Mucosa of rectum (tissue), 2 donors: ENCODE measurements at regions not wholly inside any gene's neighbourhood (a gene's known extent, or its start where the extent isn't known, plus 50 kb on each side); places are given as distances from the start of the nearest gene placed in this dataset.

Experiments used
- H3K27ac ChIP-seq, 2 donors: one replicate each; pipeline ENCODE4 v1.7.0; 2013; ENCODE audit warnings: inconsistent platforms in 2 of 2, low read depth in 2 of 2, low read length in 2 of 2
- H3K27me3 ChIP-seq, 2 donors: one replicate each; pipeline ENCODE4 v1.7.0; 2013; ENCODE audit warnings: low read length in 2 of 2; ENCODE audit not compliant: control insufficient read depth in 2 of 2, insufficient read depth in 2 of 2
- H3K36me3 ChIP-seq, 2 donors: one replicate each; pipeline ENCODE4 v1.7.0; 2013; ENCODE audit warnings: low read length in 2 of 2; ENCODE audit not compliant: control insufficient read depth in 2 of 2, insufficient read depth in 2 of 2
- H3K4me1 ChIP-seq, 2 donors: one replicate each; pipeline ENCODE4 v1.7.0; 2013; ENCODE audit warnings: low read length in 2 of 2, mild to moderate bottlenecking in 1 of 2; ENCODE audit not compliant: control insufficient read depth in 2 of 2, insufficient read depth in 2 of 2
- H3K4me3 ChIP-seq, 2 donors: one replicate each; pipeline ENCODE4 v1.7.0; 2013; ENCODE audit warnings: low read length in 2 of 2
- H3K9ac ChIP-seq, 2 donors: one replicate each; pipeline ENCODE4 v1.7.0; 2013; ENCODE audit warnings: low read length in 2 of 2, low read depth in 1 of 2, mild to moderate bottlenecking in 1 of 2
- H3K9me3 ChIP-seq, 2 donors: one replicate each; pipeline ENCODE4 v1.7.0; 2013; ENCODE audit warnings: low read length in 2 of 2; ENCODE audit not compliant: control insufficient read depth in 2 of 2
- donor health status: healthy.
- donor health status: Normal muscosa, but diverticular disease.

DNA sequence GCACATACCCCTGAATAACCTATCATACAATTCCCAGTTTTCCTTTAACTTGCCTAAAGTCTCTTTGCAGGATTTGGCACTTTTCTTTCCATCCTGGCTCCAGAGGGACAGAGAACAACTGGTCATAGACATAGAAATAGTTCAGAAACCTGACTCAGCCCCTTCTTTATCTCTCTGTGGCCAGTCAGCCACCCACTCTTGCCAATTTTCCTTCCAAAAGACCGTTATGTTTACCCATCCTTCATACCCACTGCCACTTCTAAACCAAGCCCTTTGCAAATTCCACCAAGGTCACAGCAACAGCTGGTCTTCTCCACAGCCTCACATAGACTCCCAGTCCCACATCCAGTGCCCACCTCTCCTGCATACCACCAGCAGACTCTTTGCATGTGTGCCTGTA is 127.2 kb upstream of the FGGY start:
- H3K4me1 ChIP-seq, result no peaks in the 10 kb centered on the region
- no peaks in the 10 kb centered on the region for H3K9me3 ChIP-seq
- no peak overlapping the region for H3K27ac ChIP-seq

DNA sequence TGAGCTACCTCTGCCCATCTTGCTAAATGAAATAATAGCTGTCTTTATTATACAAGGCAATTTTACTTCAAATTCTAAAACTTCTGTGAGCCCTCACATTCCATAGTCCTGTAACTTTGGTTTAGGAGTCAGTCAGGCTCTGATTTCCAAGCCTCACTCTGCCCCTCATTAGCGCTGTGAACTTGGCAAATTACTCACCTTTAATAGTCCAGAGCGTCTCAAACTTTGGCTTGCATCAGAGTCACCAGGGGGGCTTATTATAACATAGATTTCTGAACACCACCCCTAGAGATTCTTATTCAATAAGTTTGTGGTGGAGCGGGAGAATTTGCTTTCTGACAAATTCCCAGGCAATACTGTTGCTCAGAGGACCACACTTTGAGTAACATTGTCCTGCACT is 126.2 kb upstream of the FGGY start:
- Histone ChIP-seq H3K4me1 (no peaks in the 10 kb centered on the region), H3K4me3 (no peak overlapping the region), H3K9ac (no peak overlapping the region), H3K9me3 (no peaks in the 10 kb centered on the region), H3K27me3 (no peaks in the 10 kb centered on the region), H3K27ac (no peak overlapping the region), H3K36me3 (no peaks in the 10 kb centered on the region)

More for the DNA sequence above, 127.2 kb upstream of the FGGY start:
- H3K9ac ChIP-seq, result no peak overlapping the region
- no peak overlapping the region for H3K4me3 ChIP-seq
- no peaks in the 10 kb centered on the region for H3K36me3 ChIP-seq
- no peaks in the 10 kb centered on the region for H3K27me3 ChIP-seq

DNA sequence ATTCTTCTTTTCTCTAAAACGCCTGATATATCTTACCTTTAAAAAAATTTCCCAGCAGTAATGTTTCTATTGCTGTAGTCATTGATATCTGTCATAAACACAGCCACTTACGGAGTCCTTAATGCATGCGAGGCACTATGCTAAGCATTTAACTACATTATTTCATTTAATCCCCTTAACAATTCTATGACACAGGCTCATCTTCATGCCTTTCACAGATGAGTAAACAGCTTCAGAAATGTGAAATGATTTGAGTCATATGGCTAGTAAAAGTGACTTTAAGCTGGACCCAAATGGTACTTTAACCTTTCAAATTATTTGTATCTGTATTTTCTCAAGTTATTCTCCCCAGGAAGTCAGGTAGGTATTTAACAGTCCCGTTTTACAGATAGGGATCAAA is 125.1 kb upstream of the FGGY start:
- H3K4me3 ChIP-seq, result no peak overlapping the region
- H3K9me3 ChIP-seq, result no peaks in the 10 kb centered on the region
- H3K9ac ChIP-seq, result no peak overlapping the region
- no peaks in the 10 kb centered on the region for H3K36me3 ChIP-seq
- H3K4me1 ChIP-seq, result no peaks in the 10 kb centered on the region
- no peaks in the 10 kb centered on the region for H3K27me3 ChIP-seq
- no peak overlapping the region for H3K27ac ChIP-seq

DNA sequence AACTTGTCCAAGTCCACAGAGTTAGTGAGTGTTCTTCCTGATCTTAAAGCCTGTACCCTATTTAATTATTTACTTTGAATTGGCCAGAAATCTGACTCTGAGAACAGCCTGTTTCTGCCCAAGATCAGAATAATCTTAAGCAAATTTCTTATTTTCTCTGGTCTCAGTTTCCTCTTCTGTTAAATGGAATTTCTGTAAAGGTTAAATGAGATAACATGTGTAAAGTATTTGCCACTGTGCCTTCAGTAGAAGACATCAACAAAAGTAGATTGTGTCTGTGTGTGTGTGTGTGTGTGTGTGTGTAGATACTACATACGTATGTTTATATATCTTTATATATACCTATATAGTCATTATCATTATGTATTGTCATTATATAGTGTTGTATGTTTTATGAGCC is 124.2 kb upstream of the FGGY start:
- Histone ChIP-seq H3K4me3 (no peak overlapping the region), H3K4me1 (no peaks in the 10 kb centered on the region), H3K9me3 (no peaks in the 10 kb centered on the region), H3K27ac (no peak overlapping the region), H3K9ac (no peak overlapping the region), H3K36me3 (no peaks in the 10 kb centered on the region), H3K27me3 (no peaks in the 10 kb centered on the region)

DNA sequence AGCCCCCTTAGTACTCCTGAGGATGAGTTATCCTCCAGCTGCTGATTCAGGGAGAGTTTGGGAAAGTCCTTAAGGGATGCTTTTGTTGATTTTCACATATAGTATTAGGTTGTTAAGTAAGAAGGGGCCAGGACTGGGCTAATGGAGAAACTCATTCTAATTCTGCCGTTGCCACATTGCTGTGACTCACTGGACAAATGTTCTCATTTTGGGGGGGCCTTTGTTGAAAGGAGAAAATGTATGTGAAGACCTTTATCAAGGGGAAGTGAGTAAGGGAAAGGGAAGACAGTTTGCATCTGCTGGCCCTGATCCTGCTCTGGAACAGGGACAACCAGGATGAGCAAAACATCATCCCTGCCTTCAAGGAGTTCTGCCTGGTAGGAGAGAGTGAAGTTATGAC is 123.2 kb upstream of the FGGY start:
- H3K4me1 ChIP-seq, result no peaks in the 10 kb centered on the region
- no peak overlapping the region for H3K27ac ChIP-seq
- no peak overlapping the region for H3K9ac ChIP-seq
- no peaks in the 10 kb centered on the region for H3K27me3 ChIP-seq
- H3K36me3 ChIP-seq, result no peaks in the 10 kb centered on the region
- no peaks in the 10 kb centered on the region for H3K9me3 ChIP-seq
- no peak overlapping the region for H3K4me3 ChIP-seq

DNA sequence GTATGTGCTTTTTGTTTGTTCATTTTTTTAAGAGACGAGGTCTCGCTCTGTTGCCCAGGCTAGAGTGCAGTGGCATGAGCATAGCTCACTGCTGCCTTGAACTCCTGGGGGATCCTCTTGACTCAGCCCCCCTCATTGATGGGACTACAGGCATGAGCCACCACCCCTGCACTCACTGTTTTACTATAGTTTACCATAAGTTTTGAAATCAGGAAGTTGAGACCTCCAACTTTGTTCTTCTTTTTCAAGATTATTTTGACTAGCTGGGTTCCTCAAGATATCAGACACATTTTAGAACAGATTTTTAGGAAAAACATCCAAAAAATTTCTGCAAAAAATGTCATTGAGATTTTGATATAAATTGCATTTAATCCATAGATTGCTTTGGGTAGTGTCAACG is 120.4 kb upstream of the FGGY start:
- no peak overlapping the region for H3K27ac ChIP-seq
- H3K4me1 ChIP-seq, result peaks cover 0 to 2% of the 10 kb centered on the region in 2 donors
- no peaks in the 10 kb centered on the region for H3K9me3 ChIP-seq
- H3K27me3 ChIP-seq, result no peaks in the 10 kb centered on the region
- no peak overlapping the region for H3K9ac ChIP-seq
- H3K4me3 ChIP-seq, result no peak overlapping the region
- H3K36me3 ChIP-seq, result no peaks in the 10 kb centered on the region

DNA sequence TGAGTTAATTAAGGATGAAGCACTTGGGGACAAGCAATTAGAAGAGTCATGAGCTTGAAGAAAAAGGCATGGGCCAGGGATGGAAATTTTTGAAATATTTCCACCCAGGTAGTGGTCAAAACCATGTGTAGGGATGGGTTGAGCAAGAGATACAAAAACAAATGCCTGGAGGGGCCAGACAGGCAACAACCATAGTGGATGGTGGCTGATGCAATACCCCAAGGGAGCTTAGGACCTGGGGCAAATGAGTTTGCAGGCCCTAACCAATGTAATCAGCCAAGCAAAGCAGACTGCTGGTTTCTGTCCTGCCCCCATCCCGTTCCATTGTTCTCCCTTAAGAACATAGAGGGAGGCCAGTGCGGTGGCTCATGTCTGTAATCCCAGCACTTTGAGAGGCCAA is 119.1 kb upstream of the FGGY start:
- H3K9me3 ChIP-seq, result no peaks in the 10 kb centered on the region
- H3K9ac ChIP-seq, result no peak overlapping the region
- no peaks in the 10 kb centered on the region for H3K36me3 ChIP-seq
- H3K27me3 ChIP-seq, result no peaks in the 10 kb centered on the region
- no peak overlapping the region for H3K4me3 ChIP-seq
- H3K27ac ChIP-seq, result no peak overlapping the region
- H3K4me1 ChIP-seq, result peaks cover 0 to 2% of the 10 kb centered on the region in 2 donors

DNA sequence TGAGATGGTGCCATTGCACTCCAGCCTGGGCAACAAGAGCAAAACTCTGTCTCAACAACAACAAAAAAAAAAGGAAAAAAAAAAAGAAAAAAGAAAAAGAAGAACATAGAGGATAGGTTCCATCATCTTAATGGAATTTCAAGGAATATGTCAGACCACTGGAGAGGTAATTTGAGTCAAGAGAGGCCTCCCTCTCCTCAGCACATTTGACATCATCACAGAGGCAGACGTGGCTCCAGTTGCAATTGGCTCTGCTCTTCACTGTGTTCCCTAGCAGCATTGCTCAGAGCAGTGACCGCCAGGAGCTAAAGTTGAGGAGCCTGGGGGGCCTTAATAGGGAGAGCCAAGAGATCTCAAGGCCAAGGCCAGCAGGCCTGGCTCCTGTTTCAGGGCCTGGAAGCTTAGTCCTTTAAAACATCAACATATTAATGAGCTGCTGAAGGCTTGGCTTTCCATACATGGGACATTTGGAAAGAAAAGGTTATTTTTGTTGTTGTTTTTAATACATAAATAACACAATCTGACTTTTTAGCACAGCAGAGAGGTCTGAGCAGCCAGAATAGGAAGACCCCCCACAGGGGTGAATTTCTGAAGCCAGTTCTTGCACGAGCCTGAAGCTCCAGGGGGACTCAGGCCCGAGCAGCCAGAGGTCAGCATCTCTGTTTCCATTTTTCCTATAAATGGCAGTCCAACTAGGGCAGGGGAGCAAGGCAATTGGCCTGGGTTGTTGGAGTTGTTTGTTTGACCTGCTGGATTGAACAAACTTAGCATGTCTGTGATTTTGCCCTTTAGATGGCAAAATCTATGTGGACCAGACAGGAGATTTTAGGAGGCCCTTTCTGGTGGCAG is 118.3 kb upstream of the FGGY start:
- Histone ChIP-seq H3K27me3 (no peaks in the 10 kb centered on the region), H3K27ac (no peak overlapping the region), H3K4me3 (no peak overlapping the region), H3K9me3 (no peaks in the 10 kb centered on the region), H3K9ac (no peak overlapping the region), H3K36me3 (no peaks in the 10 kb centered on the region), H3K4me1 (peaks cover 0 to 2% of the 10 kb centered on the region in 2 donors)

DNA sequence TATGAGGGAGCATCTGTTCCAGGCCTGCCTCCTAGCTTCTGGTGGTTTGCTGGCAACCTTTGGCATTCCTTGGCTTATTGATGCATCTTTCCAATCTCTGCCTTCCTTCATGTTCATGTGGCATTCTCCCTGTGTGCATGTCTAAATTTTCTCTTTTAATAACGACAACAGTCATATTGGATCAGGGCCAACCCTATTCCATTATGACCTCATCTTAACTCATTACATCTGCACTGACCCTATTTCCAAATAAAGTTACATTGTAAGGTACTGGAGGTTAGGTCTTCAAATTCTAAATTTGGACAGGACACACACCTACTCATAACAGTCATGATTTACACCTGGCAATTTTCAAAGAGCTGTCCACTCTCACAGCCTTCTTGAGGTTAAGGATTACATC is 117.2 kb upstream of the FGGY start:
- Histone ChIP-seq H3K27ac (peak overlapping the region in 1 of 2 donors; percentile 26), H3K27me3 (no peaks in the 10 kb centered on the region), H3K4me3 (no peak overlapping the region), H3K9me3 (no peaks in the 10 kb centered on the region), H3K36me3 (no peaks in the 10 kb centered on the region), H3K9ac (no peak overlapping the region), H3K4me1 (peaks cover 0 to 2% of the 10 kb centered on the region in 2 donors)

DNA sequence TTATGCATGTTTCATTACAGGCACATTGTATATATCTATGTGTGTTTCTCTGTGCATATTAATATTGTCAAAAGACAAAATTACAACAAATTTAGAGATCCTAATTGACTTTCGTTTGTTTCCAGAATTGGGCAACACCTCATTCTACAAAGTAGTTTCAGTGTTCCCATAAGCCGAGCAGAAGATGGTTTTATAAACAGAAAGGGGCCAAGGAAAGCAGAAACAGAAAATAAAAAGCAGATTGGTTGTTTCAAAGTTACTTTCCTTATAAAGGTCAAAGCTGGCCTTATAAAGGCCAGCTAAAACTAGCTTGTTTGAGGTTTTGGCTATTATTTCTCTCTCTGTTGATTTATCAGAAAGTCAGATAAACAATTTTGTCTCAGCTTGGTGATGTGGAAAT is 116.2 kb upstream of the FGGY start:
- Histone ChIP-seq H3K9ac (no peak overlapping the region), H3K4me1 (peaks cover 0 to 2% of the 10 kb centered on the region in 2 donors), H3K27ac (peak overlapping the region; percentile 7 to 26), H3K27me3 (no peaks in the 10 kb centered on the region), H3K36me3 (no peaks in the 10 kb centered on the region), H3K4me3 (no peak overlapping the region), H3K9me3 (no peaks in the 10 kb centered on the region)
